GM18498 (cell line): ENCODE measurements at regions not wholly inside any gene's neighbourhood (a gene's known extent, or its start where the extent isn't known, plus 50 kb on each side); places are given as distances from the start of the nearest gene placed in this dataset.

ENCODE experiments used
- ATAC-seq: cut with Tn5 transposase; IDR thresholded peaks from one replicate; pipeline ENCODE4 v1.9.1; 2021; ENCODE audit warnings: mild to moderate bottlenecking, moderate library complexity; ENCODE audit not compliant: unreplicated experiment

DNA sequence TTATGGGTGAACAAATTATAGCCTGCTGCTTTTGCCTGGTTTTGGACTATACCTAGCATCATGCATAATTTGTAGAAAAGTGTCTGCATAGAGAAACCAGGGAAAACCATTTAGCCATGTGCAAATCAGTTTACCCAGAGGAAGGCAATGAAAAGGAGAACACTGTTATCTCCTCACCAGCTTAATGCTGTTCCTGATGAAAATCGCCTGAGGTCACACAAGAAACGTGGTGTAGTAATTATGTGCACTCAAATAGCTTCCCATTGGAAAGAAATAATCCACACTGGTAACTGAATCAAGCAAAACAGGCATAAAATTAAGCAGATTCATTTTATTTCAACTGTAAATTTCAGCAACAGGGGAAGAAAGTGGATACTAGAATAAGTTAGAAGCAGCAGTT is 51.7 kb upstream of the FAM240B start:
- ATAC-seq, result no peak
